Neural progenitor cell (in vitro differentiated cells): ENCODE measurements at regions not wholly inside any gene's neighbourhood (a gene's known extent, or its start where the extent isn't known, plus 50 kb on each side); places are given as distances from the start of the nearest gene placed in this dataset.

Experiments used
- CTCF ChIP-seq: fragments of 200-600 bp; sonication (generic); IDR thresholded peaks from 2 replicates; pipeline ENCODE4 v1.5.1; 2017; ENCODE audit warnings: antibody characterized with exemption, mild to moderate bottlenecking
- EZH2 ChIP-seq: fragments of 200-600 bp; sonication (generic); IDR thresholded peaks from 2 replicates; pipeline ENCODE4 v1.6.1; 2017; ENCODE audit warnings: antibody characterized with exemption, mild to moderate bottlenecking, moderate library complexity

- TF ChIP-seq CTCF, result no peak
- no peak for TF ChIP-seq EZH2
Measured at GRCh38 chr4:96240041-96240440, 400.1 kb downstream of the PDHA2 start.
